Activated T-helper 2 cell treated with anti-CD3 and anti-CD28 coated beads, Interferon-gamma antibody, Interleukin-2, Interleukin-4, amounts not matched to agents 10 μg/mL and 5 μg/mL and 100 μg/mL, durations not matched to agents 14 hours and 24 hours and 36 hours (primary cell): ENCODE measurements at regions not wholly inside any gene's neighbourhood (a gene's known extent, or its start where the extent isn't known, plus 50 kb on each side); places are given as distances from the start of the nearest gene placed in this dataset.

Experiments used
- DNase-seq: peaks from one replicate; pipeline ENCODE4 v3.0.0; 2021; ENCODE audit warnings: low spot score
- H3K27ac Mint-ChIP-seq: one replicate; pipeline ENCODE4 v1.8.0; 2021; ENCODE audit warnings: mixed read lengths
- H3K27me3 Mint-ChIP-seq: one replicate; pipeline ENCODE4 v1.8.0; 2021; ENCODE audit warnings: low read depth, mixed read lengths
- H3K36me3 Mint-ChIP-seq: one replicate; pipeline ENCODE4 v1.8.0; 2021; ENCODE audit warnings: low read depth, mixed read lengths
- H3K4me1 Mint-ChIP-seq: one replicate; pipeline ENCODE4 v1.8.0; 2021; ENCODE audit warnings: low read depth, mixed read lengths
- H3K4me3 Mint-ChIP-seq: one replicate; pipeline ENCODE4 v1.8.0; 2021; ENCODE audit warnings: low read depth, mild to moderate bottlenecking, moderate library complexity, mixed read lengths
- H3K9me3 Mint-ChIP-seq: one replicate; pipeline ENCODE4 v1.8.0; 2021; ENCODE audit warnings: mixed read lengths
- intact Hi-C: fragments of 100-400 bp; cut with micrococcal nuclease; formaldehyde crosslinking; loops from one replicate; pipeline ENCODE4 v1.15.1; 2023

- Mint-ChIP-seq H3K27me3 (peaks cover 3% of the 10 kb centered on the region), H3K36me3 (no peaks in the 10 kb centered on the region), H3K4me3 (no peak overlapping the region), H3K9me3 (no peaks in the 10 kb centered on the region), H3K27ac (no peak overlapping the region), H3K4me1 (no peaks in the 10 kb centered on the region)
- intact Hi-C loops = no loop called here
- no peak for DNase-seq
These were observed 143.2 kb upstream of the CDH5 start for GRCh38 chr16:66223176-66223780.

GRCh38 chr16:66222756-66223155 lies 143.7 kb upstream of the CDH5 start:
- no peaks in the 10 kb centered on the region for H3K4me1 Mint-ChIP-seq
- peaks cover 3% of the 10 kb centered on the region for H3K27me3 Mint-ChIP-seq
- no peaks in the 10 kb centered on the region for H3K36me3 Mint-ChIP-seq
- no peak overlapping the region for H3K4me3 Mint-ChIP-seq
- H3K9me3 Mint-ChIP-seq = no peaks in the 10 kb centered on the region
- intact Hi-C loops = no loop called here
- no peak overlapping the region for H3K27ac Mint-ChIP-seq
- DNase-seq = no peak

DNA sequence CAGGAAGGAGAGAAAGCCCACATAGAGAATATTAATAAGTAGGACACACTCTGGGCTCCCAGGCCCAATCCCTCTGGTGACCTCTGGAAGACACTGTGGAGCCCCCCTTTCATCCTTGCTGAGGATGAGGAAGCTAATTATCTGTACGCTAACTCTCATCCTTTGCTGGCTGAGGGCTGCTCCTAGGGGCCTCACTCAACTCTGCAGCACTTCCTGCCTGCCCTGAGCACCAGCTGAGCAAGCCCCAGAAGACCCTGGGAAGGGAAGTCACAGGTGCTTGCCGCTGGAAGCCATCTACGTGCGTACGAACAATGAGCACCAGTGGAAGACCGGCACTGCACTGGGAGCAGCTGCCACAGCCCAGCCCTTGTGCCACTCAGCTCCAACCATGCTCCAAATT lies 145.8 kb upstream of the CDH5 start:
- no peak overlapping the region for H3K4me3 Mint-ChIP-seq
- no peaks in the 10 kb centered on the region for H3K9me3 Mint-ChIP-seq
- intact Hi-C loops = no loop called here
- H3K27ac Mint-ChIP-seq = no peak overlapping the region
- DNase-seq = no peak
- H3K4me1 Mint-ChIP-seq = no peaks in the 10 kb centered on the region
- H3K36me3 Mint-ChIP-seq = no peaks in the 10 kb centered on the region
- H3K27me3 Mint-ChIP-seq = peaks cover 4% of the 10 kb centered on the region

DNA sequence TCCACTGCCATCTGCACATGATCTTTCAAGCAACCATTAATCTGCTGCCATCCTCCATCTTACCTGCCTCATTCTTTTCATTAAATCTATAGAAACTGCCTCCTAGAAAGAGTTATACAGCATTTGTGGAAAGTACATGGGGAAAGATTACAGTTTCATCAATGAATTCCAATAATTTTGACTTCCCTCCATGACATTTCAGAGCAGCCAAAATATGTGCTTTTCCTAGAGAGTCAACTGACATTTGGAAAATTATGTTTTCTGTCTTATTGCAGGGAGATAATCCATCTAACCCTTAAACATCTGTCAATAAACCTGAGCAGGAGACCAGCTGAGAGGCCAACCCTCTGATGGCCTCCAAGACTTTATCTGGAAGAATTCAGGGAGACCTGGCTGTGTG lies 147.0 kb upstream of the CDH5 start:
- Mint-ChIP-seq H3K36me3 (no peaks in the 10 kb centered on the region), H3K9me3 (no peaks in the 10 kb centered on the region), H3K27me3 (peaks cover 4% of the 10 kb centered on the region), H3K27ac (no peak overlapping the region), H3K4me1 (no peaks in the 10 kb centered on the region), H3K4me3 (no peak overlapping the region)
- no peak for DNase-seq
- intact Hi-C loops = no loop called here

DNA sequence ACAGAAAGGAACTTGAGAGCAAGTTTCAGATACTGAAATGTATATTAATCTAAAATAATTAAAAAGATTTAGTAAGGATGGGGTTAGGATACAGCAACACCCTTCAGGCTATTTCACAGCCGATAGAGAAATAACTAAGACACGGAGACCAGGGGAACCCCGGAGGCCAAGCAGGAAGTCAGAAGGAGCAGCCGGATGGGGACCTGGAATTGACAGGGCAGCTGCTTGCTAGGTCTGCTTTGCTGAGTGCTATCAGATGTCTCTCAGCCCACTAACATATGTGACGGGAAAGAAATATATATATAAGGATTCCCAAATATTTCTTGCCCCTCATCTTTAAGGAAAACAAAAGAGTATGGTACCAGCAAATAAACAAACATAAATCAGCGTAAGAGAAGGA lies 154.1 kb upstream of the CDH5 start:
- intact Hi-C loops = no loop called here
- Mint-ChIP-seq H3K27me3 (peaks cover 3% of the 10 kb centered on the region), H3K36me3 (no peaks in the 10 kb centered on the region), H3K27ac (no peak overlapping the region), H3K4me1 (no peaks in the 10 kb centered on the region), H3K9me3 (no peaks in the 10 kb centered on the region), H3K4me3 (no peak overlapping the region)
- no peak for DNase-seq

- no peak for DNase-seq
- intact Hi-C loops = no loop called here
- Mint-ChIP-seq H3K27me3 (peaks cover 3% of the 10 kb centered on the region), H3K36me3 (no peaks in the 10 kb centered on the region), H3K4me1 (no peaks in the 10 kb centered on the region), H3K27ac (no peak overlapping the region), H3K9me3 (no peaks in the 10 kb centered on the region), H3K4me3 (no peak overlapping the region)
These were observed 154.8 kb upstream of the CDH5 start for GRCh38 chr16:66211651-66212050.

DNA sequence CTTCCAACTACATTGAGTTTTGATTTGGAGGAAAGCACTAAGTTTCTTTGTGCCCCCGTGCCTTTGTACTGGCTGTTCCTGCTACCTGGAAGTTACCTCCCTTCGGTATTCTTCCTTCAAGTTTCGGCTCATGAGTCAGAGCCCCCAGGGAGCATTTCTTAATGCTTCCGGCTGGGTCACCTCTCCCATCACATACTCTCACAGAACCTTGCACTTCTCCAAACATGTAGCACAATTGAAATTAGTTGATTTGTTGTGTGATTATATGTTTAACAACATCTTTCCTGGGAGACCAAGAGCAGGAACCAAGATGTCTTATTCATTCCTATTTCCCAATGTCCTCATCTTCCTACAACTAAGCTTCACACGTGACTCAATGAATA lies 158.6 kb upstream of the CDH5 start:
- Mint-ChIP-seq H3K27me3 (peaks cover 1% of the 10 kb centered on the region), H3K4me1 (no peaks in the 10 kb centered on the region), H3K9me3 (no peaks in the 10 kb centered on the region), H3K36me3 (no peaks in the 10 kb centered on the region), H3K27ac (no peak overlapping the region), H3K4me3 (no peak overlapping the region)
- intact Hi-C loops = no loop called here
- DNase-seq = no peak

- no peaks in the 10 kb centered on the region for H3K36me3 Mint-ChIP-seq
- no peak overlapping the region for H3K4me3 Mint-ChIP-seq
- intact Hi-C loops = no loop called here
- peaks cover 1% of the 10 kb centered on the region for H3K27me3 Mint-ChIP-seq
- H3K9me3 Mint-ChIP-seq = no peaks in the 10 kb centered on the region
- H3K27ac Mint-ChIP-seq = no peak overlapping the region
- no peak for DNase-seq
- no peaks in the 10 kb centered on the region for H3K4me1 Mint-ChIP-seq
These were observed 159.2 kb upstream of the CDH5 start for GRCh38 chr16:66207139-66207882.

- Mint-ChIP-seq H3K4me1 (no peaks in the 10 kb centered on the region), H3K36me3 (no peaks in the 10 kb centered on the region), H3K27me3 (peaks cover 1% of the 10 kb centered on the region), H3K4me3 (no peak overlapping the region), H3K9me3 (no peaks in the 10 kb centered on the region), H3K27ac (no peak overlapping the region)
- intact Hi-C loops = no loop called here
- no peak for DNase-seq
These were observed 160.1 kb upstream of the CDH5 start for GRCh38 chr16:66206363-66206762.

DNA sequence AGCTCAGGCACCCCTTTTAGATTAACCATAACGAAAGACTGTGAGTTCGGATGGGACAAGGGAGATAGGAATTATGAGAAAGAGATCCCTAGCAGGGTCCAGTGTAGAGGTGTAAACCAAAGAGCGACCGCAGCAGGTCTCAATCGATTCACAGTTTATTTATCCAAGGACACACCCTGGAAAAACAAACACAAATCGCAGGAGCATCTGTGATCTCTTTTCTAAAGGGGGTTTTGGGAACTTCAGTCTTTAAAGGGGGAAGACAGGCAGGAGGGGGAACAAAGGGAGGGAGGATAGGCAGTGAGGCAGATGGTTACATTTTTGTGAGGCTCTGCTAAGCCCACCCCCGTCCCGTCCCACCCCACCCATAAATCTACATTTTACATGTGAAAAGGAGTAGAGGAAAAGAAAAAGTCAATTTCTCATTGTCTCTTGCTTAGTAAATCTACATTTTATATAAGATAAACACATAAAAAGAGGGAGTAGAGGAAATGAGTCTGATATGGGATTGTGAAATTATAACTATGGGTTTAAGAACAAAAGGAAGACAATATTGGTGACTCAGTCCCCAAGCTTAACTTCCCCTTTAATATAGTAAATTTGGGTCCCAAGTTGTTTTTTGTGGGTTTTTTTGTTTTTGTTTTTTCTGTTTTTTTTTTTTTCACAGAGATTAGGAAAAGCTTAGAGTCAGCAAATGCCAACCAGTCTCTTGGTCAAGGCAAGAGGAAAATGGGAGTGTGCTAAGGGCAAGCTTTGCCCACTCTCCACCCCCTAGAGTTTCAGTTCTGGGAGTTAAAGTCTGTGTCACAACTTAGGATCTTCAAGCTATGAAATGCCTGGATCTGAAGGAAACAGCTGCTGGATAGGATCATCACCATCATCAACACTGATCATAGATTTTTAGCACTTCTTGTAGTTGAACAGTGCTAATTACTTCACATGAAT lies 160.9 kb upstream of the CDH5 start:
- Mint-ChIP-seq H3K27me3 (no peaks in the 10 kb centered on the region), H3K4me1 (no peaks in the 10 kb centered on the region), H3K36me3 (no peaks in the 10 kb centered on the region), H3K9me3 (no peaks in the 10 kb centered on the region), H3K27ac (no peak overlapping the region), H3K4me3 (no peak overlapping the region)
- no peak for DNase-seq
- intact Hi-C loops = no loop called here

DNA sequence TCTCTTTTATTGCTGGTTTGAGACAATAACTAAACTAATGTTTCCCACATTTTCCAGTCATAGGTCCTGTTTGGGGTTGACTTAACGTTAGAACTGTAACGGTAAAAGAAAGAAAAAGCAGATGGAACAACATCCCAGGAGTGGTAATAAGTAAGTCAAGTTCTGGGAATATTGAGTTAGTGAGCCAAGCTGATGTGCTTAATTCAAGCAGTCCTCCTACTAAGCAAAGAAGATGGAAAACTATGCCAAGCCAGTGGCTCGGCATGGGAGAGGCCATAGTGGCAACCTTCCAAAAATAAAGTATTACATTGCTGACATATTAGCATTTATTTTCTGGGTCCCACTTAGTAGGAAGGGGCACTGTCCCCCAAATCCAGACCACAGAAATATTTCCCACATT lies 161.7 kb upstream of the CDH5 start:
- intact Hi-C loops = no loop called here
- no peaks in the 10 kb centered on the region for H3K4me1 Mint-ChIP-seq
- H3K4me3 Mint-ChIP-seq = no peak overlapping the region
- DNase-seq = no peak
- H3K36me3 Mint-ChIP-seq = no peaks in the 10 kb centered on the region
- H3K9me3 Mint-ChIP-seq = no peaks in the 10 kb centered on the region
- H3K27me3 Mint-ChIP-seq = no peaks in the 10 kb centered on the region
- no peak overlapping the region for H3K27ac Mint-ChIP-seq

DNA sequence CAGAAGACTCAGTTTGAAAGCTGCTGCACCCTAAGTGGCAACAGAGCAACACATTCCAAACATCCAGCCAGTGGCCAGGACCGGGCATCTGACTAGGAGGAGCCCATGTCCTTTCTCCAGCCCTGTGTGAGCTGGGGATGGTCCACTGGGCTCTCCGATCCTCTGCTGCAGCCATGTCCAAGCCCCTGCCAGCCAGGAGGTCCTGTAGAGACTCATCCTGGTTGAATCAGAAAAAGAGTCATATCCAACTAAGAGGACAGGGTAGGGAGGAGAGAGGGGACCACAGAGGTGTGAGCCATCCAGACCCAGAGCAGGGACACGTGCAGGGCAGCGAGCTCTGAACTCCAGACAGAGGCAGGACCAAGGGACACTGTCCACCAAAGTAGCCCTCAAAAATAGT lies 163.0 kb upstream of the CDH5 start:
- no peak for DNase-seq
- no peaks in the 10 kb centered on the region for H3K36me3 Mint-ChIP-seq
- H3K27me3 Mint-ChIP-seq = no peaks in the 10 kb centered on the region
- no peak overlapping the region for H3K27ac Mint-ChIP-seq
- intact Hi-C loops = no loop called here
- no peaks in the 10 kb centered on the region for H3K9me3 Mint-ChIP-seq
- no peak overlapping the region for H3K4me3 Mint-ChIP-seq
- no peaks in the 10 kb centered on the region for H3K4me1 Mint-ChIP-seq

- DNase-seq = no peak
- Mint-ChIP-seq H3K36me3 (no peaks in the 10 kb centered on the region), H3K27ac (no peak overlapping the region), H3K4me1 (no peaks in the 10 kb centered on the region), H3K9me3 (no peaks in the 10 kb centered on the region), H3K4me3 (no peak overlapping the region), H3K27me3 (no peaks in the 10 kb centered on the region)
- intact Hi-C loops = no loop called here
These were observed 167.3 kb upstream of the CDH5 start for GRCh38 chr16:66199189-66199588.
